ENCODE measurements at regions not wholly inside any gene's neighbourhood (a gene's known extent, or its start where the extent isn't known, plus 50 kb on each side); places are given as distances from the start of the nearest gene placed in this dataset.

GRCh38 chr11:71062199-71062598 is 190.2 kb downstream of the SHANK2 start:
- ChIA-PET POLR2A (ENCODE audit: partially characterized antibody) (no interaction called here), CTCF (ENCODE audit: partially characterized antibody) (no interaction called here)
- Histone ChIP-seq H3K14ac (ENCODE audit: insufficient read length) (no peak overlapping the region), H3K4me3 (ENCODE audit: extremely low read depth in 1 of 4, insufficient read depth in 2 of 4, low read depth in 3 of 4, low read length in 4 of 4) (no peak overlapping the region), H3K27me3 (replicated peaks in 1 of 4; ENCODE audit: control insufficient read depth in 3 of 4, extremely low read depth in 1 of 4, insufficient read depth in 3 of 4, low read length in 3 of 4) (no peaks in the 10 kb centered on the region), H3K36me3 (ENCODE audit: control insufficient read depth in 2 of 4, insufficient read depth in 4 of 4, low read length in 3 of 4) (no peaks in the 10 kb centered on the region), H3K27ac (ENCODE audit: low read depth, low read length) (no peak overlapping the region), H3K56ac (replicated peaks; ENCODE audit: insufficient read length, low read depth, low read length) (no peak overlapping the region), H2AFZ (ENCODE audit: low read length) (no peak overlapping the region), H4K20me1 (replicated peaks in 1 of 2; ENCODE audit: control insufficient read depth in 1 of 2, insufficient read depth in 2 of 2, low read length in 2 of 2) (peaks cover 2 to 3% of the 10 kb centered on the region in 2 experiments), H2BK120ac (replicated peaks; ENCODE audit: low read depth, low read length) (no peak overlapping the region), H2BK12ac (ENCODE audit: low read depth, low read length) (no peak overlapping the region), H3K79me1 (ENCODE audit: low read depth, low read length) (no peaks in the 10 kb centered on the region; the same call in 1 of the 2 replicates), H2BK5ac (ENCODE audit: low read depth, low read length) (no peak overlapping the region), H3K9ac (replicated peaks in 1 of 4; ENCODE audit: extremely low read depth in 1 of 4, low read depth in 3 of 4, low read length in 3 of 4) (no peak overlapping the region), H3K4me1 (replicated peaks in 1 of 4; ENCODE audit: control insufficient read depth in 3 of 4, insufficient read depth in 4 of 4, low read length in 3 of 4) (no peaks in the 10 kb centered on the region; a peak in 2 of 7 replicates), H4K8ac (ENCODE audit: extremely low read depth, insufficient read depth, low read length) (no peak overlapping the region), H3K79me2 (ENCODE audit: control insufficient read depth in 1 of 2, insufficient read depth in 2 of 2, low read length in 2 of 2) (no peaks in the 10 kb centered on the region), H3K9me3 (ENCODE audit: insufficient read depth in 2 of 2, low read depth in 1 of 2, low read length in 1 of 2) (no peaks in the 10 kb centered on the region), H4K5ac (ENCODE audit: insufficient read length, low read depth, low read length) (no peak overlapping the region), H2BK15ac (ENCODE audit: low read length) (no peak overlapping the region), H3K23ac (ENCODE audit: insufficient read length) (no peak overlapping the region), H4K91ac (replicated peaks; ENCODE audit: insufficient read length, low read length) (no peak overlapping the region), H3K18ac (ENCODE audit: extremely low read depth, low read length) (no peak overlapping the region), H2BK20ac (ENCODE audit: low read length) (no peak overlapping the region), H2AK5ac (ENCODE audit: low read depth, low read length) (no peak overlapping the region), H3K4ac (replicated peaks; ENCODE audit: insufficient read length, low read depth, low read length) (no peak overlapping the region), H3K4me2 (ENCODE audit: insufficient read depth in 1 of 2, low read depth in 2 of 2, low read length in 2 of 2) (no peak overlapping the region), H3K23me2 (ENCODE audit: low read depth, low read length) (no peaks in the 10 kb centered on the region)
- FAIRE-seq (no peak), DNase-seq (ENCODE audit: low read depth in 1 of 2, low spot score in 2 of 2) (no peak)
- 100% methylated on average over 3 of the region's 3 CpGs; no CpG with 5 or more reads in 1 of the 2 experiments for WGBS, 2 experiments (ENCODE audit: extremely low coverage in 1 of 2, insufficient coverage in 1 of 2, insufficient read length in 1 of 2, insufficient replicate concordance in 2 of 2, low coverage in 1 of 2, low lambda C conversion rate in 2 of 2, missing lambda C conversion rate in 1 of 2)
- TF ChIP-seq SUZ12 (IDR thresholded peaks at IDR 0.05; ENCODE audit: low read length) = no peak
- TF ChIP-seq SP1 (IDR thresholded peaks at IDR 0.05; ENCODE audit: low read depth, low read length) = no peak
- no peak for TF ChIP-seq TBP (IDR thresholded peaks at IDR 0.05; ENCODE audit: low read depth, low read length)
- no peak for TF ChIP-seq BCL11A (IDR thresholded peaks at IDR 0.05; ENCODE audit: low read depth in 2 of 2, low read length in 2 of 2)
- TF ChIP-seq, protein P1, sequence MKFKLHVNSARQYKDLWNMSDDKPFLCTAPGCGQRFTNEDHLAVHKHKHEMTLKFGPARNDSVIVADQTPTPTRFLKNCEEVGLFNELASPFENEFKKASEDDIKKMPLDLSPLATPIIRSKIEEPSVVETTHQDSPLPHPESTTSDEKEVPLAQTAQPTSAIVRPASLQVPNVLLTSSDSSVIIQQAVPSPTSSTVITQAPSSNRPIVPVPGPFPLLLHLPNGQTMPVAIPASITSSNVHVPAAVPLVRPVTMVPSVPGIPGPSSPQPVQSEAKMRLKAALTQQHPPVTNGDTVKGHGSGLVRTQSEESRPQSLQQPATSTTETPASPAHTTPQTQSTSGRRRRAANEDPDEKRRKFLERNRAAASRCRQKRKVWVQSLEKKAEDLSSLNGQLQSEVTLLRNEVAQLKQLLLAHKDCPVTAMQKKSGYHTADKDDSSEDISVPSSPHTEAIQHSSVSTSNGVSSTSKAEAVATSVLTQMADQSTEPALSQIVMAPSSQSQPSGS (IDR thresholded peaks at IDR 0.05; ENCODE audit: low read length) = no peak
- no peak for TF ChIP-seq NRF1 (IDR thresholded peaks at IDR 0.05; ENCODE audit: low read depth, low read length)
- no peak for TF ChIP-seq KDM5A (IDR thresholded peaks at IDR 0.05; ENCODE audit: low read length)
- no peak for TF ChIP-seq TEAD4 (IDR thresholded peaks at IDR 0.05; ENCODE audit: low read depth, low read length)
- TF ChIP-seq TCF12 (IDR thresholded peaks at IDR 0.05; ENCODE audit: low read depth, low read length) = no peak

All from H1 (cell line).